Body of pancreas (tissue), 4 donors: ENCODE measurements at regions not wholly inside any gene's neighbourhood (a gene's known extent, or its start where the extent isn't known, plus 50 kb on each side); places are given as distances from the start of the nearest gene placed in this dataset.

Experiments used
- ATAC-seq: fragments of 150-250 bp; one replicate; pipeline ENCODE4 v1.9.1; 2016
- DNase-seq, 4 donors: peaks; one replicate each; pipeline ENCODE4 v3.0.0-alpha.2; 2019
- H3K27ac ChIP-seq, 4 donors: fragments of 200-600 bp; sonication (generic); 1 replicate in 3 of 4; 2 replicates in 1 of 4; pipeline versions ENCODE4 v1.5.1 to v1.6.1; 2016 to 2019; ENCODE audit warnings: mild to moderate bottlenecking in 1 of 4, mixed read lengths in 1 of 4, moderate library complexity in 1 of 4
- H3K27me3 ChIP-seq, 2 donors: fragments of 200-600 bp; sonication (generic); one replicate each; pipeline ENCODE4 v1.6.0; 2016; ENCODE audit warnings: mild to moderate bottlenecking in 1 of 2
- H3K36me3 ChIP-seq, 2 donors: fragments of 200-600 bp; sonication (generic); replicated peaks in 1 of 2; 2 replicates each; pipeline ENCODE4 v1.5.1; 2016; ENCODE audit warnings: low read depth in 2 of 2; ENCODE audit not compliant: insufficient read depth in 1 of 2
- H3K4me1 ChIP-seq: fragments of 200-600 bp; sonication (generic); one replicate; pipeline ENCODE4 v1.6.0; 2016
- H3K4me3 ChIP-seq, 2 donors: fragments of 200-600 bp; sonication (generic); 1 replicate in 1 of 2; 2 replicates in 1 of 2; pipeline ENCODE4 v1.5.1; 2016 to 2019
- H3K9me3 ChIP-seq, 3 donors: fragments of 200-600 bp; sonication (generic); 1 replicate in 2 of 3; 2 replicates in 1 of 3; pipeline ENCODE4 v1.5.1; 2016
- CTCF ChIP-seq, 7 experiments: fragments of 450-650 bp in 4 of 7; fragments of 200-600 bp in 3 of 7; sonication (generic) in 3 of 7; IDR thresholded peaks; one replicate each; pipeline ENCODE4 v1.5.1; 2016 to 2019; ENCODE audit warnings: antibody characterized with exemption in 7 of 7
- POLR2A ChIP-seq, 3 donors: fragments of 450-650 bp; IDR thresholded peaks; one replicate each; pipeline ENCODE4 v1.6.1; 2016; ENCODE audit warnings: antibody characterized with exemption in 3 of 3, mild to moderate bottlenecking in 2 of 3
- WGBS, 2 donors: methylation state at CpG; one replicate each; pipeline ENCODE4 v1.1.5; 2017; 5-methylcytosine and 5-hydroxymethylcytosine counted together
- intact Hi-C: fragments of 100-400 bp; cut with DNase I; formaldehyde crosslinking; loops from one replicate; pipeline ENCODE4 v1.15.1; 2023

GRCh38 chr14:96945721-96946120, 148.5 kb downstream of the VRK1 start:
- no peak for DNase-seq
- ATAC-seq, result no peak
- Histone ChIP-seq H3K27ac (no peak overlapping the region), H3K4me3 (no peak overlapping the region), H3K36me3 (no peaks in the 10 kb centered on the region), H3K9me3 (no peaks in the 10 kb centered on the region), H3K4me1 (no peaks in the 10 kb centered on the region), H3K27me3 (no peaks in the 10 kb centered on the region)
- 85% methylated on average over 7 of the region's 7 CpGs for WGBS, 2 donors
- intact Hi-C loops, result no loop called here
- TF ChIP-seq POLR2A (IDR thresholded peaks at IDR 0.05) (no peak), CTCF (IDR thresholded peaks at IDR 0.05) (no peak)

- Histone ChIP-seq H3K9me3 (no peaks in the 10 kb centered on the region), H3K27me3 (no peaks in the 10 kb centered on the region), H3K4me3 (no peak overlapping the region), H3K27ac (no peak overlapping the region), H3K4me1 (no peaks in the 10 kb centered on the region), H3K36me3 (no peaks in the 10 kb centered on the region)
- intact Hi-C loops, result no loop called here
- ATAC-seq, result no peak
- DNase-seq, result no peak
- WGBS, 2 donors, result 61 to 75% methylated on average over 3 of the region's 3 CpGs
- TF ChIP-seq POLR2A (IDR thresholded peaks at IDR 0.05), result no peak
- no peak for TF ChIP-seq CTCF (IDR thresholded peaks at IDR 0.05)
Observed at GRCh38 chr14:96949594-96949993, 152.4 kb downstream of the VRK1 start.

- intact Hi-C loops, result no loop called here
- H3K36me3 ChIP-seq, result no peaks in the 10 kb centered on the region
- no peaks in the 10 kb centered on the region for H3K27me3 ChIP-seq
- WGBS, 2 donors, result 76 to 83% methylated on average over 7 of the region's 7 CpGs
- TF ChIP-seq CTCF (IDR thresholded peaks at IDR 0.05), result no peak
- no peak for TF ChIP-seq POLR2A (IDR thresholded peaks at IDR 0.05)
- no peaks in the 10 kb centered on the region for H3K4me1 ChIP-seq
- H3K27ac ChIP-seq, result no peak overlapping the region
- H3K9me3 ChIP-seq, result no peaks in the 10 kb centered on the region
- ATAC-seq (no peak), DNase-seq (no peak)
- no peak overlapping the region for H3K4me3 ChIP-seq
Observed at GRCh38 chr14:96951511-96951910, 154.3 kb downstream of the VRK1 start.

- intact Hi-C loops, result no loop called here
- no peaks in the 10 kb centered on the region for H3K9me3 ChIP-seq
- H3K27ac ChIP-seq, result no peak overlapping the region
- WGBS, 2 donors, result 73 to 78% methylated on average over 9 of the region's 9 CpGs
- TF ChIP-seq CTCF (IDR thresholded peaks at IDR 0.05) (no peak), POLR2A (IDR thresholded peaks at IDR 0.05) (no peak)
- H3K4me1 ChIP-seq, result no peaks in the 10 kb centered on the region
- H3K36me3 ChIP-seq, result no peaks in the 10 kb centered on the region
- DNase-seq (no peak), ATAC-seq (no peak)
- H3K27me3 ChIP-seq, result no peaks in the 10 kb centered on the region
- H3K4me3 ChIP-seq, result no peak overlapping the region
Observed at GRCh38 chr14:96953087-96953874, 156.1 kb downstream of the VRK1 start.

GRCh38 chr14:96953875-96954185, 156.6 kb downstream of the VRK1 start:
- no peaks in the 10 kb centered on the region for H3K4me1 ChIP-seq
- H3K27ac ChIP-seq, result no peak overlapping the region
- no peak for ATAC-seq
- no peaks in the 10 kb centered on the region for H3K27me3 ChIP-seq
- no peak overlapping the region for H3K4me3 ChIP-seq
- H3K36me3 ChIP-seq, result no peaks in the 10 kb centered on the region
- DNase-seq, result no peak
- H3K9me3 ChIP-seq, result no peaks in the 10 kb centered on the region
- WGBS, 2 donors, result 13 to 21% methylated on average over 3 of the region's 3 CpGs
- intact Hi-C loops, result no loop called here
- no peak for TF ChIP-seq POLR2A (IDR thresholded peaks at IDR 0.05)
- TF ChIP-seq CTCF (IDR thresholded peaks at IDR 0.05), result no peak
